OCI-LY1 (cell line): ENCODE measurements at regions not wholly inside any gene's neighbourhood (a gene's known extent, or its start where the extent isn't known, plus 50 kb on each side); places are given as distances from the start of the nearest gene placed in this dataset.

ENCODE experiments used
- EZH2 ChIP-seq: fragments of 200-600 bp; sonication (generic), shearing (Covaris generic); IDR thresholded peaks from 2 replicates; pipeline ENCODE4 v1.8.0; 2017; ENCODE audit warnings: borderline replicate concordance, mixed run types, mild to moderate bottlenecking, antibody characterized with exemption, low read length, moderate library complexity, mixed read lengths
- TF ChIP-seq, protein P1 (sequence below): fragments of 200-600 bp; sonication (generic), shearing (Covaris generic); IDR thresholded peaks from 2 replicates; pipeline ENCODE4 v1.5.1; 2017; ENCODE audit warnings: mild to moderate bottlenecking, antibody characterized with exemption, low read length, moderate library complexity, mixed read lengths

DNA sequence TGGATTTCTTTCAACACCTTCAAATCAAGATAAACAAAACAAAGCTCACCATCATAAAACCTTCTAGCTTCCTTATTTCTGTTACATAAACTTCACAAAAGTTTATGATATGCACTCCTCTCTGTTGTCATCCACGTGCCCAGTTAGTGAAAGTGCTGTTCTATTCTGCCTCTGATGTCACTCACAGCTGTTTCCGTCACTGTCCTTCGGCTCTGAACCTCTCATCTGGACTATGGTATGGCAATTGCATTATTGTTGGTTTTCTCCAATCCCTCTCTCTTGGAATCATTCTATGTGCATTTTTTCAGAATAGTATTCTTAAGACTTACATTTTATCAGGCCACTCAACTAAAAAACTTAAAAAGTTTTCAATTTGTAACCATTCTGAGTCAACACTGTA, 264.2 kb upstream of the DAPK1 start:
- TF ChIP-seq, protein P1, sequence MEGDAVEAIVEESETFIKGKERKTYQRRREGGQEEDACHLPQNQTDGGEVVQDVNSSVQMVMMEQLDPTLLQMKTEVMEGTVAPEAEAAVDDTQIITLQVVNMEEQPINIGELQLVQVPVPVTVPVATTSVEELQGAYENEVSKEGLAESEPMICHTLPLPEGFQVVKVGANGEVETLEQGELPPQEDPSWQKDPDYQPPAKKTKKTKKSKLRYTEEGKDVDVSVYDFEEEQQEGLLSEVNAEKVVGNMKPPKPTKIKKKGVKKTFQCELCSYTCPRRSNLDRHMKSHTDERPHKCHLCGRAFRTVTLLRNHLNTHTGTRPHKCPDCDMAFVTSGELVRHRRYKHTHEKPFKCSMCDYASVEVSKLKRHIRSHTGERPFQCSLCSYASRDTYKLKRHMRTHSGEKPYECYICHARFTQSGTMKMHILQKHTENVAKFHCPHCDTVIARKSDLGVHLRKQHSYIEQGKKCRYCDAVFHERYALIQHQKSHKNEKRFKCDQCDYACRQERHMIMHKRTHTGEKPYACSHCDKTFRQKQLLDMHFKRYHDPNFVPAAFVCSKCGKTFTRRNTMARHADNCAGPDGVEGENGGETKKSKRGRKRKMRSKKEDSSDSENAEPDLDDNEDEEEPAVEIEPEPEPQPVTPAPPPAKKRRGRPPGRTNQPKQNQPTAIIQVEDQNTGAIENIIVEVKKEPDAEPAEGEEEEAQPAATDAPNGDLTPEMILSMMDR, result no peak
- TF ChIP-seq EZH2, result no peak
